Glomerular visceral epithelial cell (primary cell): ENCODE measurements at regions not wholly inside any gene's neighbourhood (a gene's known extent, or its start where the extent isn't known, plus 50 kb on each side); places are given as distances from the start of the nearest gene placed in this dataset.

Experiments used
- DNase-seq: peaks from one replicate; pipeline ENCODE4 v3.0.0-alpha.2; 2016; ENCODE audit errors: extremely low spot score

- DNase-seq: no peak
These were observed 819.3 kb downstream of the ROBO2 start for GRCh38 chr3:77859156-77859555.

- no peak for DNase-seq
These were observed 828.8 kb downstream of the ROBO2 start for GRCh38 chr3:77868725-77869124.

- DNase-seq: no peak
These were observed 829.5 kb downstream of the ROBO2 start for GRCh38 chr3:77869423-77869822.

- DNase-seq: no peak
These were observed 831.5 kb downstream of the ROBO2 start for GRCh38 chr3:77871436-77871835.

- DNase-seq: no peak
These were observed 833.7 kb downstream of the ROBO2 start for GRCh38 chr3:77873598-77873997.

GRCh38 chr3:77885381-77885780 is 845.5 kb downstream of the ROBO2 start:
- DNase-seq: no peak

- DNase-seq: no peak
These were observed 847.7 kb downstream of the ROBO2 start for GRCh38 chr3:77887611-77888010.

GRCh38 chr3:77889616-77890015 is 849.7 kb downstream of the ROBO2 start:
- DNase-seq: no peak

- no peak for DNase-seq
These were observed 858.7 kb downstream of the ROBO2 start for GRCh38 chr3:77898621-77899020.

- no peak for DNase-seq
These were observed 862.8 kb downstream of the ROBO2 start for GRCh38 chr3:77902675-77903074.

GRCh38 chr3:77906102-77906709 is 866.3 kb downstream of the ROBO2 start:
- peak; percentile 60 for DNase-seq

GRCh38 chr3:77913524-77914174 is 873.8 kb downstream of the ROBO2 start:
- DNase-seq: no peak

- DNase-seq: peak; percentile 4
These were observed 875.4 kb downstream of the ROBO2 start for GRCh38 chr3:77915336-77915735.

GRCh38 chr3:77917225-77917624 is 877.3 kb downstream of the ROBO2 start:
- DNase-seq: no peak

GRCh38 chr3:77919244-77919643 is 879.3 kb downstream of the ROBO2 start:
- DNase-seq: no peak

- no peak for DNase-seq
These were observed 891.5 kb downstream of the ROBO2 start for GRCh38 chr3:77931255-77932009.

GRCh38 chr3:77932926-77933325 is 893.0 kb downstream of the ROBO2 start:
- no peak for DNase-seq

- no peak for DNase-seq
These were observed 894.0 kb downstream of the ROBO2 start for GRCh38 chr3:77933926-77934325.

GRCh38 chr3:77935418-77935817 is 895.5 kb downstream of the ROBO2 start:
- peak; percentile 4 for DNase-seq

GRCh38 chr3:77939726-77940125 is 899.8 kb downstream of the ROBO2 start:
- DNase-seq: no peak

- DNase-seq: no peak
These were observed 903.7 kb downstream of the ROBO2 start for GRCh38 chr3:77943598-77943997.

- no peak for DNase-seq
These were observed 905.4 kb downstream of the ROBO2 start for GRCh38 chr3:77945320-77945719.

GRCh38 chr3:77947671-77948070 is 907.8 kb downstream of the ROBO2 start:
- DNase-seq: no peak
